ENCODE measurements at regions not wholly inside any gene's neighbourhood (a gene's known extent, or its start where the extent isn't known, plus 50 kb on each side); places are given as distances from the start of the nearest gene placed in this dataset.
"Not testable (repeated sequence)": the region's sequence is repeated elsewhere in the genome, so short reads cannot be mapped to it uniquely, and the experiment has no call there.

DNA sequence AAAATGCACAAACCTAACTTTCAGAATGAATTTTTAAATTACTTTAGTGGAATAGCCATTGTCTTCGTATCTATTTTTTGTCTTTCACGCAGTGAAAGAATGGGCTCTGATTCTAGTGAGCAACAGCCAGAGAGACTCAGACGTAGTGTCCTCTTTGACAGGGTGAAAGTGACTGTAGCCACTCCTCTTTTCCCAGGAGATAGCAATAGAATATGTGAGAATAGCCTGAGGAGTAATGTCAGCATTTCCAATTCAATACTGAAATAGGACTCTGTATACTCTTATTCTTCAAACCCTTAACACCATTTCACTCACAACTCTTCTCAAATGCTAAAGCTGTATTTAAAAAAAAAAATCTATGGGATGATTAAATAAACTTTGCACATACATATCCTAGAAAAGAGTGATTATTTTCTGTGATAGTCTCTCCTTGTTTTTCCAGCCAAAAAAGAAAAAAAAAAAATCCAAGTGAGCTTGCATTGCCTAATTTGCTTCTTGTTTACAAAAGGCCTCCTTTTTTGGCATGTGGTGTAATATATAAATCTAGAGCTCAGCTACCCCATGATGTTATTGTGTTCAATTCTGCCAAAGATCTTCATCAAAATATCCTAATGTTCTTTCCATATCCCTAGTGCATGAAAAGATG, 626.1 kb upstream of the SLITRK6 start:
- no peak for DNase-seq (ENCODE audit: low read depth, low spot score)

DNA sequence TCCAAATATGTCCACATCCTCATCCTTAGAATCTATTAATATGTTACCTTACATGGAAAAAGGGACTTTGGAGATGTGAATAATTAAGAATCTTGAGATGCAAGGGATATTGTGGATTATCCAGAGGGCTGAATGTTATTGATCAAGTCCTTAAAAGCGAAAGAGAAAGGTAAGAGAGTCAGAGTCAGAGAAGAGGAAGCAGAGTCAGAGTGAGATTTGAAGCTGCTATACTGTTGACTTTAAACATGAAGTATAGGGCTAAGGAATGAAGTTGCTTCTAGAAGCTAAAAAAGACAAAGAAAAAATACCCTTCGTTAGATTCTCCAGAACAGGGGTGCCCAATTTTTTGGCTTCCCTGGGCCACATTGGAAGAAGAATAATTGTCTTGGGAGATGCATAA, 627.2 kb upstream of the SLITRK6 start:
- DNase-seq (ENCODE audit: low read depth, low spot score) = no peak

DNA sequence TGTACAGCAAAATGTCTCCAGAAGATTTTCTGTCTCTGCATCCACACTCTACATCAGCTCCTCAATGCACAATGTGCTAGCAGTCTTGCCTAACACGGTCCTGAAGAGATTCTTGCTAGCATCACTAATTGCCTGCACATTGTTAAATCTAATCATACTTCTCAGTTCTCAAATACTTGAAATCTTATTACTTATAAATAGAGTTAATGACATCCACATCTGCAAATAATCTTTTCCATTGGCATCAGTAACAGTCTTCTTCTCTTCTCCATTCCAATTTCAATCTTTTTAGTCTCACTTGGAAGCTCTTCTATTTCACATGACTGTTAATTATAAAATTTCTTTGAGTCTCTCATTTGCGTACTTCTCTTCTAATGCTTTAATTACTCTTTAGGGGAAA, 630.5 kb upstream of the SLITRK6 start:
- no peak for DNase-seq (ENCODE audit: low read depth, low spot score)

DNA sequence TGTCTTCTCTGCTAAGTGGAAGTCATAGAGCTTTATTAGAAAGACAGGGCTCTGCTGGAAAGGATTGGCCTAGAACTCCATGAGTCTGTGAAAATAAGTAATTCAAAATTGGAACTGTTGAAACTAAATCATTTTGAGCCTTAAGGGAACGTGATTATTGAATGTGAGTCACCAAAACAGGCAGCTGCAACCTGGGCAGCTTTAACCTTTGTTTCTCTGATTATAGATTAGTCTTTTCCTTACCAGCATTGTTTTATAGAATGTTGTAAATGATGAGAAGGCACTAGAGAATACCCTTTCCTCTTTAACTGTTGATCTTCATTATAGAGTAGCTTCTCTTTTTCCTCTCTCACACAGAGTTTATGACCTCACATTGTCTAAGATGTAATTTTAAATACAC, 638.8 kb upstream of the SLITRK6 start:
- peak; percentile 2 for DNase-seq (ENCODE audit: low read depth, low spot score)

DNA sequence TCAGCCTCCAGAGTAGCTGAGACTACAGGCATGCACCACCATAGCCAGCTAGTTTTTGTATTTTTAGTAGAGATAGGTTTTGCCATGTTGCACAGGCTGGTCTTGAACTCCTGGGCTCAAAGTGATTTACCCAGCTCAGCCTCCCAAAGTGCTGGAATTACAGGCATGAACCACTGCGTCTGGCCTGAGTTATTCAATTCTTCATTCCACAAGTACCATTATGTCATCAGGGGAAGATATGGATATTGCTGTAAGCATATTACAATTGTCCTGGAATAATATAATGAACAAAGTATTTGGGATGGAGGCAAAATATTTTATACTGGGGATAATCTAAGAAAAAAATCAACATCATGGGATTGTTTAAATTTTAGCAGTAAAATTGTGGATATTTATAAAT, 646.0 kb upstream of the SLITRK6 start:
- DNase-seq (ENCODE audit: low read depth, low spot score) = peak; percentile 2

DNA sequence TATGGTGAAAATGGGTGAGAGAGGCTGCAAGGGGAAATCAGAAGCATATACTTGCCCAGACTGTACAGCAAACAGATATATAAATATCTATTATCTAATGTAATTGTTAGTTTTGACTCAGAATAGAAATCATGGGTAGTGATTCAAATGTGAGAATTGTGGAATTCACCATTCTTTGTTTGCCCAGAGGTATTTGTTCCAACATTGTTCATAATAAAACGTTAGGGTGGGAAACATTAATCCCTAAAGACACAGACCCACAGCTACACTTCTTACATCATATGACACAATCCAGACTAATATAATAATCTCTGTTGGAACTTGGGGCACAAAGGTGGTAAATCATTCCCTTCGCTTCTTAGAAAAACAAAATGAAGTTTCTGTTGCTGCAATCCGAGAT, 646.5 kb upstream of the SLITRK6 start:
- peak; percentile 40 for DNase-seq (ENCODE audit: low read depth, low spot score)

DNA sequence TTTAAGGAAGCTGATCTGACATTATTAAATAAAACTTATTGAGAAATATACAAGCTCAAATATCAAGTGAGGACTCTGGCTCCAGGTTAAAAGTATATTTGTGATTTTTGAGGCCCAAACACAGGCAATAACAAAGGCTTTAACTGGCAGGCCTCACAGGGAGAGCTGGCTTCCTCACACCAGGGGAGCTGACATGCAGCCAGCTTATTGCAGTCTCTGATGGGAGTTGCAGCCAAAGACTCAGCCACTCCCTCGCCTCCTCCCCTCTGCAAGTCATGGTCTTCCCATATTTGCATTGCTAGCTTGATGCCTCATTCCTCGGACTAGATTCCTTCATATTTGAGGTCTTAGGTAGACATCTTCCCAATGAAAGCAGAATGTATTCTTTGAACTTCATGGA, 647.1 kb upstream of the SLITRK6 start:
- DNase-seq (ENCODE audit: low read depth, low spot score) = peak; percentile 92

DNA sequence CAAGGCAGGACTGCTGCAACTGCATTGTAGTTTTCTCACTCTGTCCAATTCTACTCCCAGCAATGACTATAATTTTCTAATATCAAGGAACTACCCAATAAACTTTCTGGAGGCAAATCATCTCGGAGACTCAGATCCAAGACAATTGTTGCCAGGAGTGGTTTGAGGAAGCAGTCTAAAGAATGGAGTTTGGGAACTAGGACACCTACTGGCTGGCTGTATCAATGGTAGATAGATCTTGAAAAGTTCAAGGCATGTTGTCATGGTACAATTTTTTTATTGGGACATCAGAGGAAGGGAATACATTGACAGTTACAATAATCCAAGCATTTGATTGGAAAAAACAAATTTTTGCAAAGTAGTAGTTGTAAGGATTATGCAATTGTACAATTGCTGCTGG, 648.3 kb upstream of the SLITRK6 start:
- no peak for DNase-seq (ENCODE audit: low read depth, low spot score)

DNA sequence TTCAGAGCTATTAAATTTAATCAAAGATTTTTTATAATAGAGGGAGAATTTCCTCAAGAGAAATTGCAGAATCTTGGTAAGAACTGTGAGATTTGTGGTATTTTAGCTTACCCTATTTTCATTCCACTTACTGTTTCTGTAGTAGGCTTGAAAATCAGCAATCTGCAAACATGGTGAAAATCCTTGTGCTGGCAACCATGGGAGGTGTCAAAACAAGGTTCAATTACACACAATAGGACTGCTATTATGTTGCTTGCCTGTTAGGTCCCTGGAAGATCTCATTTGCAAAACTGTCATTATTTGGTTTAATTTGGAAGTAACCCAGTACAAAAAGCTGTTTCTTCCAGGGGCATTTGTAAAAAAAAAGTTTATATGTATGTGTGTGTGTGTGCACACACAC, 662.8 kb upstream of the SLITRK6 start:
- no peak for DNase-seq (ENCODE audit: low read depth, low spot score)

DNA sequence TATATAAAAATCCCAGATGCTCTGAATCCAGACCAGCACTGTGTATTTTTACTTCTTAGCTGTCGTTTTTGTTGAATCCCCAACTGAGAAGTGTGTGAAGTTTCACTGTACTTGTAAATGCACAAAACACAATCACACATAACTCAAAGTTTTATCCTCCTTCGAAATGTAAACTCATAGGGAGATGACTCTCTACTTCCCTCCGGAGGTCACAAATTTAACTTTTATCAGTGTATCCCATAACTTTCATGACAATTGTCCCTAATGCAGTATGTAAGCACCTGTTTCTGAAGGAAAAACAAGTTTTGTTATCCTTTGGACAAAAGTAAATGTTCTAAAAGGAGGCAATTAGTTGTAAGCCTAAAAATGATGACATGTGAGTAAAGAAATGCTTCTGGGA, 665.0 kb upstream of the SLITRK6 start:
- no peak for DNase-seq (ENCODE audit: low read depth, low spot score)

DNA sequence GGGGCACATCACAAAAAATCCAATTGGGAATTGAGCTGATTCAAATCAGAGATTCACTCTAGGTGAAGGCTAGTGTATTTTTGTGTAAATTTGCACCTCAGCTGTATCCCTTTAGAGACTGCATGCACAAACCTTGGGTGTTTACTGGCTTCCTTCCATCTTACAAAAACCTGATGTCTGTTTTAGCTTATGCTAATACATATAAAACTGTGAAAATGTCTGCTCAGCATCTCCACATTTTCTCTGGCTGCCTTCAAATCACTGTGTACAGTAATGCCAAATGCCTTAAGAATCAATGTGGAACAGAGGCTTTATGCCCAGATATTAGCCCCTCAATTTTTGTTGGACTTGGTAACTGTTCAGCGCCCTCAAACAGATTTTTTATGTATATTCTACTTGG, 675.8 kb upstream of the SLITRK6 start:
- no peak for DNase-seq (ENCODE audit: low read depth, low spot score)

DNA sequence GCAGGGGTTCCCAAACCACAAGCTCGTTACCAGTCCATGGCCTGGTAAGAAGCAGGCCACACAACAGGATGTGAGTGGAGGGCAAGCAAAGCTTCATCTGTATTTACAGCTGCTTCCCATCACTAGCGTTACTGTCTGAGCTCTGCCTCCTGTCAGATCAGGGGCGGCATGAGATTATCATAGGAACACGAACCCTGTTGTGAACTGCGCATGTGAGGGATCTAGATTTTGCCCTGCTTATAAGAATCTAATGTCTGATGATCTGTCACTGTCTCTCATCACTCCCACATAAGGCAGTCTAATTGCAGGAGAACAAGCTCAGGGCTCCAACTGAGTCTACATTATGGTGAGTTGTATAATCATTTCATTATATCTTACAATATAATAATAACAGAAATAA, 677.4 kb upstream of the SLITRK6 start:
- DNase-seq (ENCODE audit: low read depth, low spot score) = no peak

DNA sequence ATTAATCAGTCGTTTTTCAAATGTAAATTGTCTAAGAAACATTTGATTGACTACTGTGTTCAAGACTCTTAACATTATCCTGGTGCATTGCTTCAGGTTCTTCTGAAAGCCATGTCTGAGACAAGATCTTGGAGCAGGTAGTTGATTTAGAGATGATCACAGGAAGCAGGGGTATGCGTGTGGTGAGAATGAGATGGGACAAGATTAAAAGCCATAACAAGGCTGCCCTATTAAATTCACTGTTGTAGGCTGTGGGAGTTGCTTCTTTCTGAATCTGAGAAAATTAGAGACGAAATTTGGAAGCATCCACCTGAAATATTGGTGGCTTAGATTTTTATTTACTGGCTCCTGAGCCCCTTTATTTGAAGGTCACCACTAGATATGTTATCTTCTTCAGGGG, 687.4 kb upstream of the SLITRK6 start:
- DNase-seq (ENCODE audit: low read depth, low spot score) = no peak

DNA sequence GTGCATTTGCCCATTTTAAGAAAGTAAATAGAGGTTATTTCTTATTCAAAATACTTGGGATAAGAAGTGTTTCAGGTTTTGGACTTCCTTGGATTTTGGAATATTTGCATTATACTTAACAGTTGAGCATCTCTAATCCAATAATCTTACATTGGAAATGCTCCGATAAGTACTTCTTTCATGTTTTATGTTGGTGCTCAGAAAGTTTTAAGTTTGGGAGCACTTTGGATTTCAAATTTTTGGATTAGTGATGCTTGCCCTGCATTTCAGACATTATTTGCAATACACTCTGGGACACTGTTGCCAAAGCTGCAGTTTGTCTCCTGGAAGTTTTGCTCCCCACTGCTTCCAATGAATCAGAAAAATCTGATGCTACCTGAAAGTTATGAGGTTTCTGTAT, 691.9 kb upstream of the SLITRK6 start:
- no peak for DNase-seq (ENCODE audit: low read depth, low spot score)

DNA sequence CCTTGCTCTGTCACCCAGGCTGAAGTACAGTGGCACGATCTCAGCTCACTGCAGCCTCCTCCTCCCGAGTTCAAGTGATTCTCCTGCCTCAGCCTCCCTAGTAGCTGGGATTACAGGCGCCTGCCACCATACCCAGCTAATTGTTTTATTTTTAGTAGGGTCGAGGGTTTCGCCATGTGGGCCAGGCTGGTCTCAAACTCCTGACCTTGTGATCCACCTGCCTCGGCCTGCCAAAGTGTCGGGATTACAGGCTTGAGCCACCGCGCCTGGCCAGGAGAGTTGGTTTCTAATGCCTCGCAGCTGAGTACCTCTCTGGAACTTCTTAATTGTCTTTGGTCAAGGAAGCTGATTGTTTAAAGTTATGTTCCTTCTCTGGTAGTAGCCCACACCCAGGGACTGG, 702.7 kb upstream of the SLITRK6 start:
- not testable (repeated sequence) for DNase-seq (ENCODE audit: low read depth, low spot score)

DNA sequence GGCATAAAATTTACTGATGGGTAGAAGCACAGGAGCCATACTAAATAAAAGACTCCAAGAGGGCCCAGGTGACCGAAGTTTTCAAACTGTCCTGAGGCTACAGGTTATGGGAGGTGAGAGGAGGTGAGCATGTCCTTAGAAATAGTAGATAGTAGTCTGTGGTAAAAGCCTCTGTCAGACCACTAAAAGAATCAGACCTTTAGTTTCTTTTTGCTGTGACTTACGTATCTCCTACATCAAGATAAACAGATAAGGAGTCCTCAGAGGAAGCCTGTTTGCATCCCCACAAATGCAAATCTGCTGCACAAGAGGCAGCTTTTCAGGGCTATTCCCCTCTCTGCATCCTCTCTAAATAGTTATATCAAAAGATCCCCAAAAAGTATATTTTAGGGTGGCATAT, 711.6 kb upstream of the SLITRK6 start:
- DNase-seq (ENCODE audit: low read depth, low spot score) = no peak

DNA sequence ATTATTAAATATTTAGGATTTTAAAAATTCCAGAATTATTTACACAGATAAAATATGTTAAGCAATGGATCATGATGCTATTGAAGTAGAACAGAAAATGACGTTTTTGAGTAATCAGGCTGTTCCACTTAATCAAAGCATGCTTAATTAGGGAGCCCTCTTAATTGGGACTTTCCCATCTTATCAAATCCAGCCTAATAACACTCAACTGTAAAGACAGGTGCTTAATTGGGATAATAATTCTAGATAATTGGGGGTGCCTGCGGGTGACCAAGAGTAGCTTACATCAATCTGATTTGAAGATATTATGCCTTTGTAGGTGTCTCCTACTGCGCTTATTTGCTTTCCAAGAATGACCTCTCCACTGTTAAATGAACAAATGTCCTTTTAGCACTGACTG, 742.2 kb upstream of the SLITRK6 start:
- DNase-seq (ENCODE audit: low read depth, low spot score) = no peak

DNA sequence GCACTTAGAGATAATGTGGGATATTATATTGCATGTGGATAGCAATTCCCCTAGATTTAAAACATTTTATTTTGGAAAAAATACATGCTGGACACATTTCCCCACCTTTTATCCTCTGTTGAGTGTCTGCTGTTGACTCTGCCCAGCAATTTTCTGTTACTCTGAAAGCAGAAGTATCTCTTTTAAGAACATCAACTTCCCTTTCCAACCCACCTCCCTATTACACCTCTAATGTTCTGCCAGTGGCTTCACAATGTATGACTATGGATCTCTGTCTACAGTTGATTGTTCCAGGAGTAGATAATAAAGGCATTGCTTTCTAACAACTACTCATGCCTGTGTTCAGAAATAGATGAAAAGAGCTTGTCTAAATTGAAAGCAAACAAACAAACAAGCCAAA, 754.8 kb upstream of the SLITRK6 start:
- no peak for DNase-seq (ENCODE audit: low read depth, low spot score)

DNA sequence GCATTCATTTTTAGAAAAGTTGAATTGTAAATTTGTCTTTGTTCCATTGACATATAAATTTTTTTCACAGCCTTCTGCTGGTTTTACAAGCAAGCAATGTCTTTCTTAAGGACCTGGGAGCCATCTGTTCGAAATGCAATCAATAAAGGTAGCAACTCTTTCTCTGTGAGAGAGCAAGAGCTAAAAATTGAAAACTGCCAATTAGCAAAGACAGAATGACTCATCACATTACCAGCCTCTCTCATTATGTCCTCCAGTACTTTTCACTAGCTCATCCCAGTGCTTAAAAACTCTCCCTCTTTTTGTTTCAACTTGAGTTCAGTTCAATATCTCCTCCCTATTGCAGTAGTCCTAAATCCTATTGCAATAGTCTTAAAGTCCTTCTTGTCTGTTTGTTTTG, 760.7 kb upstream of the SLITRK6 start:
- DNase-seq (ENCODE audit: low read depth, low spot score) = no peak

DNA sequence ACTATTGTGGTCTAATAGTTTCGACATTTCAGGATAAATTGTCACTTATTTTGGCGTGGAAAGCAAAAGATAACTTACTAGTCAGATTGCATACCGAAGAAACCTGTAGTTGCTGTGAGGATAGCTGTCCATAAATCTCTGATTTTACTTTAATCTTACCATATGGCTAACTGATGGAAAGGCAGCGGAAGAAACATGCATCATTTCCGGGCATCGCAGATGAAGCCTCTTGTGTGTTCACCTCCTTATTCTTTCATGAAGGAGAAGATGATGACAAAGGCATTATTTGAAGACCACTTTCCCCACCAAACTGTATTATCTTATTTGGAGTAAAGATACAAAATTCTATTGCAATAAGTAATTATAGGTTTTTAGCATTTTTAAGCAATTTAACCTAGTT, 763.6 kb upstream of the SLITRK6 start:
- DNase-seq (ENCODE audit: low read depth, low spot score) = no peak

DNA sequence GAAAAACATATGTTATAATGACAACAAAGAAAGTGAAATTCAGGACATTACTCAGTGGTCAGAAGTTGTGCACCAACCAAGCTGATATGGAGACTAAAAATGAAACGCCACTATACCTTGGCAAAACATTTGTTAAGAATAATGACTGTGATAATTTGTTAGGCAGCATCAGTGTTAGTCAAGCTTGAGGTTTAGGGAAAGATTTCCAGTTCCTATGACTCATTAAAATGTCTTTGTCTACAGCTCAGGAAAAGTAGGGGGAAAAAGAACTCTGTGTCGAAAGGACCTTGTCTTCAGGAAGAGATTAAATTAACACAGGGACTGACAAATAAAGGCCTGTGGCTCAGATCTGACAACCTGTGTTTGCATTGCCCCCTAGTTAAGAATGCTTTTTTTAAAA, 764.1 kb upstream of the SLITRK6 start:
- peak; percentile 80 for DNase-seq (ENCODE audit: low read depth, low spot score)

DNA sequence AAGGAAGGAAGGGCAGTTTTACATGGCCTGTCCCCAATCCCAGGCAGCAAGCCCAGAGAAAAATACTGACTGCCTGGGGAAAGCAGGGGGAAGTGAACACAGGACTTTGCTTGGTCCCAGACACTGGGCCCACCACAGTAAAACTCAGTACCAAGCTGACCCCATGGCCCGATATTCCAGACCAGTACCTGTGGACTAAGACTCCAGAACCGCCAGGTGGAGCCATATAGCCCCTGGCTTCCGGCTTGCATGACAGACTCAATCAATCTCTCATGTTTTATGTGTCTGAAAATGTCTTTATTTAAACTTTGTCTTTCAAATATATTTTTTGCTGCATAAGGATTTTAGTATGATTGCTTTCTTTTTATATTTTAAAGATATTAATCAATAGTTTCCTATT, 767.9 kb upstream of the SLITRK6 start:
- no peak for DNase-seq (ENCODE audit: low read depth, low spot score)

DNA sequence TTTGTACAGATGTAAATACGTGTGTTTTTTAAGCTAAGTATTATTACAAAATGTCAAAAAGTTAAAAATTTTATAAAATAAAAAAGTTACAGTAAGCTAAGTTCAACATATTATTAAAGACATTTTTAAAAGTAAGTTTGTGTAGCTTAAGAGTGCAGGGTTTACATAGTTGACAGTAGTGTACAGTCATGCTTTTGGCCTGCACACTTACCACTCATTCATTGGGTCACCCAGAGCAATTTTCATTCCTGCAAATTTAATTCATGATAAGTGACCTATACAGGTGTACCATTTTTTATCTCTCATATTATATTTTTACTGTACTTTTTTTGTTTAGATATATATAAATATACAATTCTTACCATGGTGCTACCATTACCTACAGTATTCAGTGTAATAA, 769.9 kb upstream of the SLITRK6 start:
- DNase-seq (ENCODE audit: low read depth, low spot score) = no peak

DNA sequence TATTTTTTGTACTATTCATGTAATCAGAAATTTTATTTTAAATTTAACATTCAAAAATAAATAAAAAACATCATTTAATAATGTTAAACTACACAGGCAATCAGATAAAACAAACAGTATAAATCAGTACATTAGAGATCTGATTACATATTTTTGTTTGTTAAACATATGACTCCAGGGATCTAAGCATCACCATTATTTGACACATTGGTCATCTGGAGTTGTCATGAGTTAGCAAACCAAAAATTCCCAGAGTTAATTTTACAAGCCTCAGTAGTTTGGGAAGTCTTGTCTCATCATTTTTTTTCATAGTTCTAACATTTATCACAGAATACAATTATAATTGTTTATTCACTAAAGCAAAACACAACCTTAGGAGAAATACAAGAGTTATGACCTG, 770.8 kb upstream of the SLITRK6 start:
- no peak for DNase-seq (ENCODE audit: low read depth, low spot score)
